ENCODE measurements at regions not wholly inside any gene's neighbourhood (a gene's known extent, or its start where the extent isn't known, plus 50 kb on each side); places are given as distances from the start of the nearest gene placed in this dataset.

DNA sequence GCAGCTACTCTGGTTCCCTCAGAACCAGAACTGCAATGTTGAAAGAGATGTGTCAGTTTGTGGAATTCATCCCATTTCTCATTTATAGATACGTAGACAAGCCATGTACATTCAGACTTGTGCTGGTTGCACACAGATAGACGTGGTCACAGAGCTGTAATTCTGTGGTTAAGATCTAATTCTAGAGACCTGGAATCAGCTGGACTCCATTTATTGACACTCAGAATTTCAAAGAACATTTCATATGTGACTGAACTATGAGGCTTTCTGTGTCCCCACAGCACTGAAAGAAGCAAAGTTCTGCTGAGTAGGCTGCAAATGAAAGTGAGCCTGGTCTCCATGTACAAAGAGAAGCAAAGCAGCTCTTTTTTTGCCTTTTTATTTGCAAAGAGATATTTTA lies 220.2 kb upstream of the NAV3 start:
- no peak overlapping the region for H3K4me2 ChIP-seq (ENCODE audit: insufficient read depth, insufficient read length, low read length)
- Mint-ChIP-seq H3K9me3 (no peaks in the 10 kb centered on the region), H3K27ac (no peak overlapping the region), H3K4me1 (peaks cover 14 to 19% of the 10 kb centered on the region in 2 experiments), H3K36me3 (ENCODE audit: insufficient read depth in 1 of 3, low read depth in 3 of 3) (no peaks in the 10 kb centered on the region), H3K4me3 (no peak overlapping the region), H3K27me3 (ENCODE audit: low read depth) (no peaks in the 10 kb centered on the region)
- no peak overlapping the region for H3T11ph ChIP-seq (ENCODE audit: low read length)
- H2AK5ac ChIP-seq (ENCODE audit: insufficient read length, low read length), result no peak overlapping the region
- no peak overlapping the region for H3K18ac ChIP-seq (ENCODE audit: insufficient read length, low read depth, low read length)
- H3K9me3 ChIP-seq (ENCODE audit: control insufficient read depth, low read depth, low read length), result no peaks in the 10 kb centered on the region
- no peaks in the 10 kb centered on the region for H3K79me1 ChIP-seq (ENCODE audit: insufficient read depth, low read depth, low read length, poor library complexity, severe bottlenecking)
- no peak overlapping the region for H4K91ac ChIP-seq (ENCODE audit: insufficient read length, low read depth, low read length)
- H3K56ac ChIP-seq (ENCODE audit: insufficient read length, low read depth, low read length), result no peak overlapping the region
- no peak overlapping the region for H2BK120ac ChIP-seq (ENCODE audit: low read depth, low read length, poor library complexity, severe bottlenecking)
- H2BK15ac ChIP-seq (ENCODE audit: low read depth, low read length), result no peak overlapping the region
- no peak overlapping the region for H2AFZ ChIP-seq (ENCODE audit: low read length)
- no peaks in the 10 kb centered on the region for H3K23me2 ChIP-seq (ENCODE audit: insufficient read length, low read depth, low read length, poor library complexity, severe bottlenecking)
- TF ChIP-seq, protein P1, sequence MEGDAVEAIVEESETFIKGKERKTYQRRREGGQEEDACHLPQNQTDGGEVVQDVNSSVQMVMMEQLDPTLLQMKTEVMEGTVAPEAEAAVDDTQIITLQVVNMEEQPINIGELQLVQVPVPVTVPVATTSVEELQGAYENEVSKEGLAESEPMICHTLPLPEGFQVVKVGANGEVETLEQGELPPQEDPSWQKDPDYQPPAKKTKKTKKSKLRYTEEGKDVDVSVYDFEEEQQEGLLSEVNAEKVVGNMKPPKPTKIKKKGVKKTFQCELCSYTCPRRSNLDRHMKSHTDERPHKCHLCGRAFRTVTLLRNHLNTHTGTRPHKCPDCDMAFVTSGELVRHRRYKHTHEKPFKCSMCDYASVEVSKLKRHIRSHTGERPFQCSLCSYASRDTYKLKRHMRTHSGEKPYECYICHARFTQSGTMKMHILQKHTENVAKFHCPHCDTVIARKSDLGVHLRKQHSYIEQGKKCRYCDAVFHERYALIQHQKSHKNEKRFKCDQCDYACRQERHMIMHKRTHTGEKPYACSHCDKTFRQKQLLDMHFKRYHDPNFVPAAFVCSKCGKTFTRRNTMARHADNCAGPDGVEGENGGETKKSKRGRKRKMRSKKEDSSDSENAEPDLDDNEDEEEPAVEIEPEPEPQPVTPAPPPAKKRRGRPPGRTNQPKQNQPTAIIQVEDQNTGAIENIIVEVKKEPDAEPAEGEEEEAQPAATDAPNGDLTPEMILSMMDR (conservative IDR thresholded peaks at IDR 0.05), result no peak
- H2BK20ac ChIP-seq (ENCODE audit: low read depth, low read length, poor library complexity, severe bottlenecking), result no peak overlapping the region
- DNase-seq, result no peak
- no peak overlapping the region for H3K23ac ChIP-seq (ENCODE audit: insufficient read length, low read depth, low read length)
- no peak overlapping the region for H2BK5ac ChIP-seq (ENCODE audit: insufficient read length, low read length)
- no peak overlapping the region for H4K5ac ChIP-seq (ENCODE audit: insufficient read length, low read depth, low read length)
- no peak overlapping the region for H3K4ac ChIP-seq (ENCODE audit: low read depth, low read length)
- H3K14ac ChIP-seq (ENCODE audit: insufficient read depth, low read length), result no peak overlapping the region
- no peaks in the 10 kb centered on the region for H3K27me3 ChIP-seq (ENCODE audit: insufficient read depth, low read length)
- no peak overlapping the region for H2BK12ac ChIP-seq (ENCODE audit: insufficient read length, low read depth, low read length)
- H3K9ac ChIP-seq (ENCODE audit: extremely low read depth, insufficient read length, low read length), result no peak overlapping the region
- H4K8ac ChIP-seq (replicated peaks; ENCODE audit: insufficient read length, low read depth, low read length), result no peak overlapping the region
- H4K20me1 ChIP-seq (ENCODE audit: control insufficient read depth, insufficient read depth, insufficient read length), result no peaks in the 10 kb centered on the region
- H3K79me2 ChIP-seq (ENCODE audit: insufficient read depth, low read length), result no peaks in the 10 kb centered on the region
- H3K4me1 ChIP-seq (ENCODE audit: insufficient read depth, low read length), result 0 out of 2 replicates have a peak, but pooled peaks cover 2% of the 10 kb centered on the region
- H3K27ac ChIP-seq (ENCODE audit: insufficient read length, low read depth, low read length), result no peak overlapping the region
- no CpG with 5 or more reads among the region's 2 CpGs for WGBS (ENCODE audit: extremely low coverage, insufficient read length, low lambda C conversion rate)
